ENCODE measurements at regions not wholly inside any gene's neighbourhood (a gene's known extent, or its start where the extent isn't known, plus 50 kb on each side); places are given as distances from the start of the nearest gene placed in this dataset.

DNA sequence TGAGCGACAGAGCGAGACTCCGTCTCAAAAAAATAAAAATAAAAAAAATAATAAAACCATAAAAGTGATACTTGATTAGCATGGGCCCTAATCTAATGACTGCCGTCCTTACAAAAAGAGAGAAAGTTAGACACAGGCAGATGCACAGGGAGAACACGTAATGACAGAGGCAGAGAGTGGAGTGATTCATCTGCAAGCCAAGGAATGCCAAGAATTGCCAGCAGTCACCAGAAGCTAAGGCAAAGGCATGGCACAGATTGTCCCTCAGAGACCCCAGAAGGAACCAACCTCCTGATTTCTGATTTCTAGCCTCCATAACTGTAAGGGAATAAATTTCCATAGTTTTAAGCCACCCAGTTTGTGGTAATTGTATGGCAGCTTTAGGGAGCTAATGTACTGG, 79.6 kb upstream of the FREM1 start:
- TF ChIP-seq ZNF274 (IDR thresholded peaks at IDR 0.05; ENCODE audit: low read depth, low read length), result no peak
- TF ChIP-seq YY1 (IDR thresholded peaks at IDR 0.05; ENCODE audit: insufficient read depth, insufficient read length), result no peak
